HG03575 (cell line): ENCODE measurements at regions not wholly inside any gene's neighbourhood (a gene's known extent, or its start where the extent isn't known, plus 50 kb on each side); places are given as distances from the start of the nearest gene placed in this dataset.

Experiments used
- ATAC-seq: cut with Tn5 transposase; IDR thresholded peaks from one replicate; pipeline ENCODE4 v1.9.1; 2021; ENCODE audit not compliant: unreplicated experiment, insufficient number of reproducible peaks, low FRiP score; ENCODE audit errors: extremely low read depth

DNA sequence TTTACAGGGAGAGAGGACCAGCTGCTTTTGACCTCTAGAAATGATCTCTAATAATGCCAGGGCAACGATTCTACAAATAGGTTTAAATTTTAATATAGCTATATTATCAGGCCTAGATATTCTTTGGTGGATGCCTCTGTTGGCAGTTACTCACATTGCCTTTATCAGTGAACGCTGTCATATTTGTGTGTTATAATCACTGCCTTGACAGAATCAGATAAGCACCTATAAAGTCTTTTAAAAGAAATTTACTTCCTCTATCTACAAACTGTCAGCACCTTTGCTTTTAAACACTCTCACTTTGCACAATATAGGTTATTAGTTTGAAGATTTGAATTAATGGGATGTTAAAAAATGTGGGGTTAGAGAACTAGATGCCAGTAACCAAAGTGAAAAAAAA, 324.1 kb downstream of the ZIC1 start:
- ATAC-seq = no peak

DNA sequence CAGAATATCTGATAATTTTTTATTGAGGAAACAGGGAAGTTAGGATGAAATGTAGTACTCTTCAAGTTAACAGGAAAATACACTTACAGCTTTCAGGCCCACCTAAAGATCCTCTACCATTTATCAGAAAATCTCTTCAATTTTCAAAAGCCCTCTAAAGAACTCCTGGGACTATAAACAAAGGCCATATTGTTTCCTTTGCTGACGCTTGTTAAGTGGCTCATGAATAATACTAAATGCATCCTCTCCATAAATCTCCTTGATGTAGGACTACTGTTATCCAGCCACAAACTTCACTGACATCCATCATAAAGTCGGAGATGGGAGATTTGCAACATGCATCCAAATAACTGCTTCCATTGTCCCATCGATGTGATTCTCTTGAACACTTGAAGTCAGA, 326.5 kb downstream of the ZIC1 start:
- ATAC-seq = no peak

DNA sequence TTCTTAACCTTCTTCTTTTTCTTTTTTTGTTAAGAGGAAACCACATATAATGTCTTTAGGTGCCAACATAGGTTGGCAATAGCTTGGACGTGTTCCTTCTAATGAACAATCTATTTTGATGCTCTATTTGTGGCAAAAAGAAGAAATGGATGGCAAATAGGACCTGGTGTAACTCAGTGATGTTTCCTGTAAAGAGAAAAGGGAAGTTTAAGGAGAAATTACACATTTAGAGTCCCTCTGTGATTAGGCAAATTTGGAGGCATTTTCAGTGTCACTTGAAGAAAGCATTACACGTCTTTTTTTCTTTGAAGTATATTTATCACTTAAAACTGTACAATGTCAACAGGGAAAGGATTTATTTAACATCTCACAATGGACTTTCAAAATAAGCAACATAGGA, 327.1 kb downstream of the ZIC1 start:
- ATAC-seq = no peak

DNA sequence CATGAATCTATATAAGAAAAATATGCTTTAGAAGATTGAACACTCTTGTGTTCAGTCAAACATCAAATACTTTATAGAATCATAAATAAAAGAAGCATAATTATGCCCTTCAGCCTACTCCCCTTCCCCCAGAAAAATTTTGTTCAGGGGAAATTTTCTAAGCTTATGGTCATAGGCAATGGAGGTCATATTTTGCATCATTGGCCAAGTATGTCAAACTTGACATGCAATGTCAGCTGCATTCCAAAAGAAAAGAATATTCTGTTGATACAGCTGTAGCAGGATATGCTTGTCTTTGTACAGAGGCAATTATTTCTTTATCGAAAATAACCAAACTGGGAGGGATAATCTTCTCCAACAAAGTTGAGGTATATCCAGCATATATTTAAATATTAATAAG, 328.2 kb downstream of the ZIC1 start:
- no peak for ATAC-seq

DNA sequence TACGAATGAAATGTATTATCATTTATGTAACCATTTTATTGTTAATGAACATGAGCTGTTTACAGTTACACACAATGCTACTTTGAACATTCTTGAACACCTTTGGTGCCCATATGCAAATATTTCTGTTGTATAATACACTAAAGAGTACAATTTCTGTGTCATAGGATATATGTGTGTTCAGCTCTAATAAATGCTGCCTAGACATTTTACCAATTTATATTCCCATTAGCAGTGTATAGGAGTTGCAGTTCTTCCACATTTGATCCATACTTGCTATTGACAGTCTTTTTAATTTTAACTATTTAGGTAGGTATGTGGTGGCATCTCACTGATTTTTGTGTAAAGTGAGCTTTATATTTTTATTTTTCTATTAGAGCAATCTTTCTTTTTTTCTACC, 331.8 kb downstream of the ZIC1 start:
- no peak for ATAC-seq

DNA sequence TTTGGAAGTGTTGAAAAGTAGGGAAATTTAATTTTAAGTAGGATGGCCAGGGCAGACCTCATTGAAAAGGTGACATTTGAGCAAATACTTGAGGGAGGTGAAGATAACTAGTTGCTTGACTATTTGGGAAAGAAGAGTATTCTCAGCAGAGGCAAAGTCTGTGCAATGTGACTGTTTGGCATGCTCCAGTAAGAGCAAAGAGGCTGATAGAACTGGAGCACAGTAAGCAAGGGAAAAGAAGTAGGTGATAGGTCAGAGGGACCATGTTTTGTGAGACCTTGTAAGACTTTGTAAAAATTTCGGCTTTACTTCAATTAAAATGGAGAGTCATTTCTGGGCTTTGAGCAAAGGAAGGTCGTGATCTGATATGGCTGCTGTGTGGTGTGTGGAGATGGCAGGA, 335.8 kb downstream of the ZIC1 start:
- no peak for ATAC-seq

DNA sequence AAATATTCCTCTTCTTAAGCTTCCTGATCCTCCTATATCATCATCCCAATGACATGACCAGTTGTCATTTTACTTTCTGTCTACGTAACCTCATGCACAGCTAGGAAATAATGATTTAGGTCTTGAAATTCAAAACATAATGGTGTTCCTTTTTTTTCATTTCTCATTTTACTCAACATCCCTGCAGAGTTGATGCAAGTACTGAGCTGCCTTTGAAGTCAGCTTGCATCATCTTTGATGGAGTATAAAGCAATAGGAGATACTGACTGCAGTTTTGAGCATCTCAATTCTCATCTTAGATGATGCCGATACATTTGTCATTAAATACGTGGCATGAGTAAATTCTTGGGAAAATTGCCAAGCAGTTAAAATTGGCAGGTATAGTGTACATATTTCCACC, 346.1 kb downstream of the ZIC1 start:
- no peak for ATAC-seq

DNA sequence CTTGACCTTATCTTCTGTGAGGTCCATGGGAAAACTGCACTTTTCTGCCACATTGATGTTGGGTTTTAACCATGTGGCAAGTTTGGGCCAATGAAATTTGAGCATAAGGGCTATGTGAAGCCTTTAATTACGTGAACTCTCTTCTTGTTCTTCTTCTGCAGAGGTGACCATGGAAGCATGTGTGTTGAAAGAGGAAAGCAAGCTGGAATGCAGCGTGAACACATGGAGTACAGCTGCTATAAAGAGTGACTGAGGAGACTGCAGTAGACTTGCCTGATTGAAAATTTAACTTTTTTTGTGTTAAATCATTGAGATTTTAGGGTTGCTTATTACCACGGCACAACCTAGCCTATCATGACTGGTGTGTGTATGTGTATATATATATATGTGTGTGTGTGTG, 347.3 kb downstream of the ZIC1 start:
- no peak for ATAC-seq

DNA sequence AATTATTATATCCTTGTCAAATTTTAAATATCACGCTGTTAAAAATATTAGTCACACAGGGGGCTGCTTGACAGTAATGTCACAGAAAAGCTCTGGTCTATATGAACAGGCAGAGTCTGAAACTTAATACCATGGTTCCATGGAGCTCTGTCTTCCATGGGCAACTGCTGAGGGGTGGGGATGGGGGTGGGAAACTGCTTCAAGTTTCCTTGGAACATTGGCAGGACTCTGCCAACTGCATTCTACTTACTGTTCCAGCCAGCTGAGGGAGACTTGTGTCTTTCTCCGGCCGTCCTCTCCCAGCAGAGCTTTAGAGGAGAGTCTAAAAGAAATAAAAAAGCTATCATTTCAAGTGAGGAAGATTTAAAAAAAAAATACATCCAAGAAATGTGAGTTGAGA, 348.7 kb downstream of the ZIC1 start:
- ATAC-seq = no peak

DNA sequence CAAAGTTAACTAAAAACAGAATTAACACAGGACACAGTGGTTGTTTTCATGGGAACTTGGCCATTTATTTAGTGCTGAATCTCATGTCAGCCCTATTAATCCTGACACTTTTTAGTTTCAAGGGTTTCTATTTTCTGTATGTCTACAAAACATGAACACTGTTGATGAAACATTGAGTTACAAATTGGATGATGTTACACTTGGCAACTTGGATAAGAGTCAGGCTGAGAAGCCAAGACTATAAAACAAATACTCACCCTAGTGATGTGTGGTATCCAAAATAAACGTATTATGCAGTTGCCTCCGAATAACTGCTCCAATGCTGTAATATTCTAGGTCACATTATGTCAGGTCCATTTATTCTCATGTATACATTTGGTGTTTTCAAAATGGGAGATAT, 349.6 kb downstream of the ZIC1 start:
- ATAC-seq = no peak

DNA sequence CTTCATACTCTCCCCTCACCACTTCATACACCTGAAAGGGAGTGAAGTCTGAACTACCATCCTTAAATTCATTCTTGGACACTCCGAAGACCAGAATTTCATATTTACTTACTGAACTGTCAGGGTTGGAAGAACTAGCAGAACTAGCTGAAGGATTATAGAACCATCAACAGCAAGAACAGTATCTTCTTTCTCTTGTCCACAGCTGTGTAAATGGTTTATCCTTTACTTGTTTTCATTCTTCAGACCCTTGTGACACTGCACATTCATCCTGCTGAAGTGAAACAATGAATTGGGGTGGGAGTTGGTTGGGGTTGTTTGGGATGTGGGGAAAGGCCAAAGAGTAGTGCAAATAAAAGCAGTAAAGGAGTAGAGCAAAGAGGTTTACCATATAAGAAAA, 350.9 kb downstream of the ZIC1 start:
- ATAC-seq = no peak

DNA sequence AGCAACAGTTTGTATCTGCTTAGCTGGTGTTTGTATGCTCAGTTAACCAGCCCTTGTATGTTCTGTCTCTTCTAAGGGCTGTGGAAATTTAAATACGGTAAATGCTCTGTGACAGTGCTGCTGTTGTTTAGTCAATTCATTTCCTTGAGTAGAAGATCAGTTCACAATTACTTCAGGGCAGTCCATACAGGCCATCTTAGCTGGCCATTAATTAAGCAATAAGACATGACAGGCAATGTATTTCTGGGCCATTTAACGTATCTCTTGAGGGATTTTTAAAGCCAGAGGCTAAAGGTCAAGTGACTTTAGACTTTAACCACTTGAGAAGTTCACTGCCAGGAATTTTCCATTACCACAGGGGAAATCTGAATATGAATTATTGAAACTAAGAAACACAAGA, 351.8 kb downstream of the ZIC1 start:
- no peak for ATAC-seq

DNA sequence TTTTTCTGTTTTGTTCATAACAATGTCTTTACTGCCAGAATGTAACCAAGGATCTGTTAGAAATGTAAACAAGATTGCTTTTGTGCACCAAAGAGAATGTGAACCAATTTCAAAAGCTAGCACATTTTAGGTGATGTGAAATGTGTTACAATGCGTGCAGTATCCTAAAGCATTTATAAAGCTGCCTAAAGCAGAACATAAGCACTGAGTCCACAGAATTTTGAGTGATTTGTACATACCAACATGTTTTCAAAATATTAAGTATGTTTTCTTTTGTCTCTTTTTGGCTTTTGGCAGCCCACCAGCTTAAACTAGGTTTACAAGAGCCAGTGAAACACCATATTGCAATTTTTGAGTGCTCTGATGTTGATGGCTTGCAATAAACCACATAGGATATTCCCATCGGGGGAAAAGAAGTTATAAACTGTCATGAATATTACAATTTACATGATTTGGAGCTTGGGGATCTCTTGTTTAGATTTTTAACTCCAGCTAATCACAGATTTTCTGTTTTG, 364.0 kb downstream of the ZIC1 start:
- ATAC-seq = no peak

DNA sequence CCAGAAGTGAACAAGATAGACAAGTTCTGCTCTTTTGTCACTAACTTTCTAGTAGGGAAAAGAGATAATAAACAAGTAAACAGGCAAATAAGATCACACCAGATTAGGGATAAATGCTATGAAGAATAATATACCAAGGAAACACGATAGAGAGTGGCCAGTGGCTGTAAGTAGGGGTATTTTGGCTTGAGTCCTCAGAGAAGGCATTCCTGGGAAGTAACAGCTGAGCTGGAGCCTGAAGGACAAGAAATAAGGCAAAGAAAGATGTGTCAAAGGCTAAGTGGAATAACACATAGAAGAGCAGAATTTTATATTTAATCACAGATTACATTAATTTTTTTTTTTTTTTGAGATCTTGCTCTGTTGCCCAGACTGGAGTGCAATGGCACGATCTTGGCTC, 366.2 kb downstream of the ZIC1 start:
- ATAC-seq = no peak

DNA sequence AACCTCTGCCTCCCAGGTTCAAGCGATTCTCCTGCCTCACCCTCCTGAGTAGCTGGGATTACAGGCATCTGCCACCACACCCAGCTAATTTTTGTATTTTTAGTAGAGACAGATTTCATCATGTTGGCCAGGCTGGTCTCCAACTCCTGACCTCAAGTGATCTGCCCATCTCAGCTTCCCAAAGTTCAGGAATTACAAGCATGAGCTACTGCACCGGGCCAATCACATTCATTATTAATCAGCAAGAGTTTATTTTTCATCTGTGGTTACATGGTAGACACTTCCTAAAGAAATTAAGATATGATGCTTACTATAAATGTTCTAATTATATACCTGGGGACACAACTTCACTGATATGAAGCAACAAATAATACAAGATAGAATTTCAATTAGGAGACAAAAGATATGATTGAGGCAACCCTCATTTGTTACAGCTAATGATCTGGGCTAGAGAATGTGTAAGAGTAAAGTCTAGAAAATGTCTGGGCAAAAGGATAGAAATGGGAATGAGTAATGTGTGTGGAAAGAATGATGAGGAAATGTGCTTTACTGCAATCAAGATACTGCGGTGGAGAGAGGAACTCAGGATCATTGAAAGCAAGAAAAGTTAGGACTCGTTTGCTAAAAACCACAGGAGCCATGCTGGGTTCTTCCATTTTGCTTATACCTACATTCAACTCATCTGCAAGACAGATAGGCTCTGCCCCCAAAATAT, 366.8 kb downstream of the ZIC1 start:
- ATAC-seq = no peak

DNA sequence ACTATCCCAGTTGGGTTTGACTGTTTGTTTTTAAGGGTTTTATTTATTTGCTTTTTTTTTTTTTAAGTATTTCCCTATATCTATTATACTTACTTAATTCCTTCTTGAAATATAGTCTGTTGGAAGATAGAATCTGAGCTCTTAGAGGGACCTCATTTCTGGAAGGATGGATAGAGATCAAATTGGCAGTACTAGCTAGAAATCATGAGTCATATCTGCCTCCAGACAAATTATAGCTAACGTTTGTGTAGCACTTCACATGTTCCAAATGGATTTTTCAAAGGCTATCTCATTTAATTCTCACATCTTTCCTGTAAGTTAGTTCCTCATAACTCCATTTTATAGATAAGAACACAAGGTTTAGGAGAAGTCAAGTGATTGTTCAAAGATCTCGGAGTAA, 384.7 kb downstream of the ZIC1 start:
- ATAC-seq = no peak

DNA sequence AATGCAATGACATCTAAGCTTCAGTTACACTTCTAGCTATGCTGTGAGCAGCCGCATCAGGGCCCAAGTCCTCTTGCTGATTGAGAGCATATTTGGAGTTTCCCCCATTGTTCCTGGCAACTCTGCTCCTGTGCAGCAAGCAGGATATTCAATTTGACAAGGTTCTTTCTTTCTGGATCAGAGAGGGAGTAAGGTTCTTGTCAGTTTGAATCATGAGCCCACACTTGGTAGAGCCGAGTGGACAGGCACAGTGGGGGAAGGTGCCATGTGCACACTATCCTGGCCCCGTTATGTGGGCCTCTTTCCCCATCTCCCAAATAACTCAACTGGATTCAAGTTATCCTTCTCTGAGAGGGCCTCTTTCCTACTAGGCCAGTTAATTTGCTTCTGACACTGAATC, 385.4 kb downstream of the ZIC1 start:
- ATAC-seq = no peak

DNA sequence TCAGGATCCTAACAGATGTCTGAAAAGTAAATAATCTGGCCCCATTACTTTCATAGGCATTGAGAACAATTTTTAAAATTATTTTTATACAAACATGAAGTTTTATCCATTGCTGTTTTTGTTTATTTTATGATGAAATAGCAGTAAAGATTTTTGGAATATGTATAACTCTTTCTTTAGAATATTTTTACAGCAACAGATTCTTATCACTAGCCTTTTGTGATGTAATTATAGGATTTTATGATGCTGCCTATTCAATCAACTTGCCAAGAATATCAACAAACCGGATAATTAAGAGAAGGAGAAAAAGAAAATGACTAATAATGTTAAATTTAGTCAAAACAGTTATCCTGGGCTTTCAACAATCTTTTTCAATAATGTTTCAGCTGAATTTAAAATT, 386.3 kb downstream of the ZIC1 start:
- ATAC-seq = no peak

DNA sequence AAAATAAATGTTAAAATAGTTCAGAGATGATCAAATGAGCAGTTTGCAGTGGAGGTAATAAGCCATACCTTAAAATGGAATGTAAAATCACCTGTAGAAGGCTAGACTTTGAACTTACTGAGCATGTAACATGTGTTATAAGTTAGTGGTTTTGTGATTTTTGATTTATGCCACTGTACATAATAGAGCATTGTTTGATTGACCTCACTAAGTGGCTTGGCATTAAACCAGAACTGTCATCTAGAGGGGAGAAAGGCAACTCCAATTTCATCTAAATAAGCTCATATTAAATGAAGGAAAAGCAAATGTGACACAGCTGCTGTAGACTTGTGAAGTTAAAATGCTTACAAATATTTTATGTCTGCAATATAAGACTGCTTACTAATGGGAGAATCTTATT, 387.9 kb downstream of the ZIC1 start:
- no peak for ATAC-seq

DNA sequence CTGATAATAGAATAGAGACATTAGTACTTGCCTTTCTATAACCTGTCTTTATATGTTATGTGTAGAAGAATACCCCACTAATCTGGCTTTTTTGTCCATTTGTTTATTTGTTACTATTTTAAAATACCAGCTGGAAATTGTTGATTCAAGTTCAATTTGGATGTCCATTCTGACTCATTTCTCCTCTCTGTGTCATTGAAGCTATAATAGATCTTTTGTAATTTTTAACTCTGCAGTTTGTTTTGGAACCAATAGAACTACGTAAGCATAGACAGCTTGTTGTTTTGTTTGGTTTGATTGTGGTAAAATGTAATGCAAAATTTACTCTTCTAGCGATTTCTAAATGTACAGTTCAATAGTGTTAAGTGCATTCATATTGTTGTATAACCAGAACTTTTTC, 390.4 kb downstream of the ZIC1 start:
- ATAC-seq = no peak

DNA sequence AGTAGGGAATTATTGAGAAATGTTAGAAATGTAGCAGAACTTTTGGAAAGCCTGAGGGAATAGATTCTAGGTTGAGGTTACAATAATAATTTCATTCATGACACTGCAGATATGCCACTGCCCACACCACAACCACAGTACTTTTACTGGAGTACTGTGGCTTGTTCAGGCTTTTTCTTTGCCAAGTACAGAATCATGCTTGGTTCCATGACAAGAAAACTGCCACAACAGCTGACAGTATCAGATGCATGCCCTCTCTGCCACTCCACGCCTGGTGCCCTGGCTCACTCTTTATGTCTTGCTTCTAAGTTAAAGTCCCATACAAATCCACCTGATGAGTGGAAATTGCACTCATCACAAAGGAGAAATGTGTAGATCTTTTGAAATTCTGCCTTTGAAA, 398.6 kb downstream of the ZIC1 start:
- no peak for ATAC-seq
